ENCODE measurements at regions not wholly inside any gene's neighbourhood (a gene's known extent, or its start where the extent isn't known, plus 50 kb on each side); places are given as distances from the start of the nearest gene placed in this dataset.
"Not testable (repeated sequence)": the region's sequence is repeated elsewhere in the genome, so short reads cannot be mapped to it uniquely, and the experiment has no call there.

DNA sequence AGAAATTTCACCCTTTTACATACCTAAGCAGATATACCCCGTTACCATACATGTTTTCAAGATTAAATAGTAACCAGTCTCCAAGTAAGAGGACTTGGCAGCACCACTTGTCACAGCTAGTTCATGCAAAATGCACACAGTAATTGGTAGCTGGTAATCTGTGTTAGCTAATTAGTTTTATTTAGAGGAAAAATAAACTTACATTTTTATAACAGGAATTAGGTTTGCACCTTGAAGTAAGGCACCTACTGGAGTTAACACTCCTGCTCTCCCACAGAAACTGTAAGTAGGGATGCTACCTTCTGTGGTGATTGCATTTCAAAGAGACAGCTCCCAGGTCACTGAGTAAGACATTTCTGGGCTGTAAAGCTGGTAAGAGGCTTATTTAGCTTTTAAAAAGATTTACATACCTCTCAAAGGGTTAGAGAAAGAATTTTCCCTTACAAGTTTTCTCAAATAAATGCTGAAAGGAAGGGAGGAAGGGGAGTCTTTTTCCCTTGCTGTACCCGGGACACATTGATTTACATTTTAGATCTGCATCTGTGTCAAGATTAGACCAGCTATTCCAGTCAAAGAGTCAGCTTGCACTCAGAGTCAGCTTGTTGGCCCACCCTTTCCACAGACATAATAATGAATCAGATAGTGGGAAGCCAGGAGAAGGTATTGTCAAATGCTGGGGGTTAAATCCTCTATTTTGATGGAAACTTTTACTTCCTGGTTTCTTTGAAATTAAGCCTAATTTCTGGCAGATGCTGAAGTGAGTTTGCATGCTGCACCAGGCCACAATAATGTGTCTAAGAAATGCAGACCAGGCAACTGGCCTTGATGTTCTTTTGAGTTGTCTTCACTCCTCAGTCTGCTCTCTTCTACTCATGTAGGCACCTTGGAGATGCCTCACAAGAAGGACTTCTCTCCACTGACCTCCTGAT lies 77.6 kb upstream of the CHD2 start:
- DNase-seq (ENCODE audit: low read depth): no peak

GRCh38 chr15:92825985-92826384 lies 74.1 kb upstream of the CHD2 start:
- no peak for DNase-seq (ENCODE audit: low read depth)

GRCh38 chr15:92827991-92828390 lies 72.1 kb upstream of the CHD2 start:
- not testable (repeated sequence) for DNase-seq (ENCODE audit: low read depth)

GRCh38 chr15:92829875-92830274 lies 70.2 kb upstream of the CHD2 start:
- DNase-seq (ENCODE audit: low read depth): no peak

- no peak for DNase-seq (ENCODE audit: low read depth)
These were observed 68.8 kb upstream of the CHD2 start for GRCh38 chr15:92831336-92831654.

DNA sequence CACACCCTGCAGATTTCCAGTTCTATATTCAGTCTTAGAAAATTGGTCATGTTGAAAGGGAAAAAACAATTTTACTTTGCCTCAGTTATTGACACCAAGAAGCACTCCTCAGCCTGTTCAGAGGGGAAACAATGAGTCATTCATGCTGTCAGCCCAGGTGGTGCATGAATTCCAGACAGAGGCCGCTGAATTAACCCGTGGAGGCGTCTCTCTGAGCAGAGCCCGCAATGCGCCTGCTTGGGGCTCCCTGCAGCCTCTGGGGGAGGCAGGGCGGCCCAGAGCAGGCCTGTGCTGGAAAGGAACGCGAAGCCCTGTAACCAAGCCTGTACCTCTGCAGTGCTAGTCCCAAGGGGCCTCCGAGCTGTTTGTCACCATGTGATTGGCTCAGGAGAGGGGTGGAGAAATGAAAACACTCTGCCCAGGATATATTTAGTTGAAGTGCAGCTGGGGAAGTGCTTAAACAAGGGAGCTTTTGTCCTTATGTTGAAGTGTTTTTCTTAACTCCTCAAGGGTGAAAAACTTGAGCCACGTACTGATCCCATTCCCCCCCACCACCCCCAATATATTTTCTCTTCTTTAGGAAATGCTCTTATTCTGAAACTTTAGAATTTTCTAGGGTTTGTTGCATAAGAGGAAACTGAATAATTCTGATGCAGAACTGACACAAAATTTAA lies 68.3 kb upstream of the CHD2 start:
- peak; percentile 80 for DNase-seq (ENCODE audit: low read depth)

DNA sequence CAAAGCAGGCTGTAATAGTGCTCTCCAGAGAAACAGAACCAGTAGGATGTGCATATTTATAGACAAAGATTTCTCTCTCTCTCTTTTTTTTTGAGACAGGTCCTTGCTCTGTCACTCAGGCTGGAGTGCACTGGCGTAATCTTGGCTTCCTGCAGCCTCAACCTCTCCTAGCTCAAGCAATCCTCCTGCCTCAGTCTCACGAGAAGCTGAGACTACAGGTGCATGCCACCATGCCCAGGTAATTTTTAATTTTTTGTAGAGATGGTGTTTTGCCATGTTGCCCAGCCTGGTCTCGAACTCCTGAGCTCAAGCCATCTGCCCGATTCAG lies 67.1 kb upstream of the CHD2 start:
- DNase-seq (ENCODE audit: low read depth): no peak

GRCh38 chr15:92833493-92834271 lies 66.4 kb upstream of the CHD2 start:
- DNase-seq (ENCODE audit: low read depth): no peak

DNA sequence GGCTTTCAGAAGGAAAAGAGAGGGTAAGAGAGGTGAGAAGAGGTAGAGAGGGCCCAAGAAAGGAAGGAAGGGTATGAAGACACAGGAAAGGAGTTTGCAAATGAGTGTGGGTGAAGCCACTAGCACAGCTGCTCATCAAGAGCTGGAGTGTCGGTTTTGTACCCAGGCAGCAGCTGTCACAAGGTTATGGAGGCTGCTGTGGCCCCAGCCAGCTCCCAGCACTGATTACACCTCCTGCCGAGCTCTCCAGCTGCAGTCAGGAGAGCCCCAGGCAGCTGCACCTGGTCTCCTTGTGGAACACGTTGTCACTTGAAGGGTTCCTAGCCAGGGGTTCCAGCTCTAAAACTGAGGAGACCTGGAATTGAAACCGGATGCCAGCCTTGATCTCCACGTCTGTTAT lies 60.4 kb upstream of the CHD2 start:
- no peak for DNase-seq (ENCODE audit: low read depth)

GRCh38 chr15:92840149-92840548 lies 60.0 kb upstream of the CHD2 start:
- DNase-seq (ENCODE audit: low read depth): no peak

DNA sequence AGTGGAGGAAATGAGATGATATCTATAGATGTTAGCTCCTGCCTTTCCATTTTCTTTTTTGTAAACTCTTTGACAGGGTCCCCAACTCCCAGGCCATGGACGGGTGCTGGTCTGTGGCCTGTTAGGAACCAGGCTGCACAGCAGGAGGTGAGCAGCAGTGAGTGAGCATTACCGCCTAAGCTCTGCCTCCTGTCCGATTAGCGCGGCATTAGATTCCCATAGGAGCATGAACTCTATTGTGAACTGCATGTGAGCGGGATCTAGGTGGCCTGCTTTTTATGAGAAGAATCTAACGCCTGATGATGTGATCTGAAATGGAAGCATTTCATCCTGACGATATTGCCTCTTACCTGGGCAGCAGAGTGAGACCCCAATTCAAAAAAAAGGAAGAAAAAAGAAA lies 56.8 kb upstream of the CHD2 start:
- no peak for DNase-seq (ENCODE audit: low read depth)

GRCh38 chr15:92843814-92844213 lies 56.3 kb upstream of the CHD2 start:
- DNase-seq (ENCODE audit: low read depth): no peak

- DNase-seq (ENCODE audit: low read depth): no peak
These were observed 55.0 kb upstream of the CHD2 start for GRCh38 chr15:92845126-92845508.

GRCh38 chr15:92846741-92847140 lies 53.4 kb upstream of the CHD2 start:
- no peak for DNase-seq (ENCODE audit: low read depth)

- no peak for DNase-seq (ENCODE audit: low read depth)
These were observed 52.3 kb upstream of the CHD2 start for GRCh38 chr15:92847841-92848240.

DNA sequence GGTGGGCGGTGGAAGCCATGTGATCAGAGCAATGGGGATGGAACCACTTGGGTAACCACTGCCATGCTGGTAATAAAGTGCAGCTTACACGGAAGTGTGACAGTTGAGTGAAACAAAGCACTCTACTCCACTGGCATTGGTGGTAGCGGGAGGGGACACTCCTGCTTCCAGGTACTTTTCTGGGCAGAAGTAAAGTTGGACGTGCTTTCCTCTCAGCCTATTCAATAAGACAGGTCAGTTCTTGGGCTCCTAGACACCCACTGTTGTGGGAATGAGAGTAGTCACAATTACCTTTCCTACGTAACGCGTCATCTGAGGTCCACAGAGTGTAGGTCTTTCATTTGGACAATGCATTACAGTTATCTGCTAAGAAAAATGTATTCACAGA lies 51.7 kb upstream of the CHD2 start:
- DNase-seq (ENCODE audit: low read depth): no peak

GRCh38 chr15:92848852-92849598 lies 51.1 kb upstream of the CHD2 start:
- no peak for DNase-seq (ENCODE audit: low read depth)

- DNase-seq (ENCODE audit: low read depth): not testable (repeated sequence)
These were observed 49.9 kb upstream of the CHD2 start for GRCh38 chr15:92850218-92850617.
